Panc1 (cell line): ENCODE measurements at regions not wholly inside any gene's neighbourhood (a gene's known extent, or its start where the extent isn't known, plus 50 kb on each side); places are given as distances from the start of the nearest gene placed in this dataset.

Source experiments
- POLR2AphosphoS5 ChIP-seq: IDR thresholded peaks from 2 replicates; pipeline ENCODE4 v1.6.1; 2012; ENCODE audit warnings: mild to moderate bottlenecking, low read depth, low read length, moderate library complexity
- TF ChIP-seq, protein P1 (sequence below): fragments of 450-650 bp; IDR thresholded peaks from 2 replicates; pipeline ENCODE4 v1.5.1; 2017; ENCODE audit warnings: mild to moderate bottlenecking
- TF ChIP-seq, protein P2 (sequence below), 2 experiments: IDR thresholded peaks; 2 replicates each; pipeline ENCODE4 v1.6.1; 2011 to 2012; ENCODE audit warnings: low read depth in 2 of 2, control low read depth in 1 of 2, low read length in 1 of 2, mild to moderate bottlenecking in 1 of 2, moderate library complexity in 1 of 2; ENCODE audit not compliant: insufficient read depth in 1 of 2

DNA sequence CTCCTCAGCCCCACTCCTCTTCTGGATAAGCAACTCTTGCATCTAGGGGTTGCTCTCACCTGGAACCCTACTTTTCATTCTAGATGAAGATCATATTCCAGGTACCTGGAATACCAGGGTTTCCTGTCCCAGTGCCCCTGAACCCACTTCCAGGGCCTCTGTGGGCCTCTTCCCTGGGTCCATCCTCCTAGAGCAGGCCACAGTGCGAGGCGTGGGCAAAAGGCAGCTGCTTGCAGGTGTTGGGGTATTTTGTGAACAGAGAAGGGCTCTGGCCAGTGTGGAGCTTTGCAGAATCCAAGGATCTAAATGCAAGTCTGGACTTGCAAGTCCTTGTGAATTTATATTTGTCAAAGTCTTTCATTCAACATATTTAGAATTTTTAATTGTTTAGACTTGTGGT, 240.4 kb upstream of the POU3F1 start:
- TF ChIP-seq, protein P1, sequence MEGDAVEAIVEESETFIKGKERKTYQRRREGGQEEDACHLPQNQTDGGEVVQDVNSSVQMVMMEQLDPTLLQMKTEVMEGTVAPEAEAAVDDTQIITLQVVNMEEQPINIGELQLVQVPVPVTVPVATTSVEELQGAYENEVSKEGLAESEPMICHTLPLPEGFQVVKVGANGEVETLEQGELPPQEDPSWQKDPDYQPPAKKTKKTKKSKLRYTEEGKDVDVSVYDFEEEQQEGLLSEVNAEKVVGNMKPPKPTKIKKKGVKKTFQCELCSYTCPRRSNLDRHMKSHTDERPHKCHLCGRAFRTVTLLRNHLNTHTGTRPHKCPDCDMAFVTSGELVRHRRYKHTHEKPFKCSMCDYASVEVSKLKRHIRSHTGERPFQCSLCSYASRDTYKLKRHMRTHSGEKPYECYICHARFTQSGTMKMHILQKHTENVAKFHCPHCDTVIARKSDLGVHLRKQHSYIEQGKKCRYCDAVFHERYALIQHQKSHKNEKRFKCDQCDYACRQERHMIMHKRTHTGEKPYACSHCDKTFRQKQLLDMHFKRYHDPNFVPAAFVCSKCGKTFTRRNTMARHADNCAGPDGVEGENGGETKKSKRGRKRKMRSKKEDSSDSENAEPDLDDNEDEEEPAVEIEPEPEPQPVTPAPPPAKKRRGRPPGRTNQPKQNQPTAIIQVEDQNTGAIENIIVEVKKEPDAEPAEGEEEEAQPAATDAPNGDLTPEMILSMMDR = no peak
- TF ChIP-seq, protein P2, sequence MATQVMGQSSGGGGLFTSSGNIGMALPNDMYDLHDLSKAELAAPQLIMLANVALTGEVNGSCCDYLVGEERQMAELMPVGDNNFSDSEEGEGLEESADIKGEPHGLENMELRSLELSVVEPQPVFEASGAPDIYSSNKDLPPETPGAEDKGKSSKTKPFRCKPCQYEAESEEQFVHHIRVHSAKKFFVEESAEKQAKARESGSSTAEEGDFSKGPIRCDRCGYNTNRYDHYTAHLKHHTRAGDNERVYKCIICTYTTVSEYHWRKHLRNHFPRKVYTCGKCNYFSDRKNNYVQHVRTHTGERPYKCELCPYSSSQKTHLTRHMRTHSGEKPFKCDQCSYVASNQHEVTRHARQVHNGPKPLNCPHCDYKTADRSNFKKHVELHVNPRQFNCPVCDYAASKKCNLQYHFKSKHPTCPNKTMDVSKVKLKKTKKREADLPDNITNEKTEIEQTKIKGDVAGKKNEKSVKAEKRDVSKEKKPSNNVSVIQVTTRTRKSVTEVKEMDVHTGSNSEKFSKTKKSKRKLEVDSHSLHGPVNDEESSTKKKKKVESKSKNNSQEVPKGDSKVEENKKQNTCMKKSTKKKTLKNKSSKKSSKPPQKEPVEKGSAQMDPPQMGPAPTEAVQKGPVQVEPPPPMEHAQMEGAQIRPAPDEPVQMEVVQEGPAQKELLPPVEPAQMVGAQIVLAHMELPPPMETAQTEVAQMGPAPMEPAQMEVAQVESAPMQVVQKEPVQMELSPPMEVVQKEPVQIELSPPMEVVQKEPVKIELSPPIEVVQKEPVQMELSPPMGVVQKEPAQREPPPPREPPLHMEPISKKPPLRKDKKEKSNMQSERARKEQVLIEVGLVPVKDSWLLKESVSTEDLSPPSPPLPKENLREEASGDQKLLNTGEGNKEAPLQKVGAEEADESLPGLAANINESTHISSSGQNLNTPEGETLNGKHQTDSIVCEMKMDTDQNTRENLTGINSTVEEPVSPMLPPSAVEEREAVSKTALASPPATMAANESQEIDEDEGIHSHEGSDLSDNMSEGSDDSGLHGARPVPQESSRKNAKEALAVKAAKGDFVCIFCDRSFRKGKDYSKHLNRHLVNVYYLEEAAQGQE (IDR thresholded peaks at IDR 0.05; ENCODE audit: insufficient read depth in 1 of 2, low read depth in 2 of 2, low read length in 1 of 2) = no peak
- TF ChIP-seq POLR2AphosphoS5 = no peak
